Esophagus mucosa (tissue), 1 donor: ENCODE measurements at regions not wholly inside any gene's neighbourhood (a gene's known extent, or its start where the extent isn't known, plus 50 kb on each side); places are given as distances from the start of the nearest gene placed in this dataset.

ENCODE experiments used
- ATAC-seq: fragments of 200-7000 bp; cut with Tn5 transposase; one replicate; pipeline ENCODE4 v1.9.1; 2020
- donor health status: DM: yes; HTN: yes; CAD: no.

GRCh38 chr10:130728531-130729215 is 582.8 kb downstream of the TCERG1L start:
- no peak for ATAC-seq

- no peak for ATAC-seq
These were observed 581.6 kb downstream of the TCERG1L start for GRCh38 chr10:130729876-130730275.

GRCh38 chr10:130737186-130737585 is 574.3 kb downstream of the TCERG1L start:
- ATAC-seq: no peak

- no peak for ATAC-seq
These were observed 573.9 kb downstream of the TCERG1L start for GRCh38 chr10:130737621-130738020.

- no peak for ATAC-seq
These were observed 572.3 kb downstream of the TCERG1L start for GRCh38 chr10:130739016-130739756.

GRCh38 chr10:130739757-130740145 is 571.8 kb downstream of the TCERG1L start:
- no peak for ATAC-seq

- ATAC-seq: no peak
These were observed 571.4 kb downstream of the TCERG1L start for GRCh38 chr10:130740166-130740565.

- no peak for ATAC-seq
These were observed 570.4 kb downstream of the TCERG1L start for GRCh38 chr10:130740915-130741750.

- ATAC-seq: no peak
These were observed 569.3 kb downstream of the TCERG1L start for GRCh38 chr10:130741901-130742855.

- no peak for ATAC-seq
These were observed 568.4 kb downstream of the TCERG1L start for GRCh38 chr10:130742941-130743675.

GRCh38 chr10:130743751-130744271 is 567.7 kb downstream of the TCERG1L start:
- ATAC-seq: no peak

GRCh38 chr10:130744631-130745030 is 566.9 kb downstream of the TCERG1L start:
- no peak for ATAC-seq

GRCh38 chr10:130745251-130745650 is 566.3 kb downstream of the TCERG1L start:
- ATAC-seq: no peak

- no peak for ATAC-seq
These were observed 565.7 kb downstream of the TCERG1L start for GRCh38 chr10:130745821-130746220.

- no peak for ATAC-seq
These were observed 565.2 kb downstream of the TCERG1L start for GRCh38 chr10:130746311-130746710.

GRCh38 chr10:130747356-130747755 is 564.2 kb downstream of the TCERG1L start:
- no peak for ATAC-seq

- ATAC-seq: no peak
These were observed 563.6 kb downstream of the TCERG1L start for GRCh38 chr10:130747946-130748345.

GRCh38 chr10:130748409-130749057 is 563.0 kb downstream of the TCERG1L start:
- ATAC-seq: no peak

- ATAC-seq: no peak
These were observed 561.6 kb downstream of the TCERG1L start for GRCh38 chr10:130749911-130750310.

GRCh38 chr10:130750441-130750840 is 561.1 kb downstream of the TCERG1L start:
- no peak for ATAC-seq
